ENCODE measurements at regions not wholly inside any gene's neighbourhood (a gene's known extent, or its start where the extent isn't known, plus 50 kb on each side); places are given as distances from the start of the nearest gene placed in this dataset.

DNA sequence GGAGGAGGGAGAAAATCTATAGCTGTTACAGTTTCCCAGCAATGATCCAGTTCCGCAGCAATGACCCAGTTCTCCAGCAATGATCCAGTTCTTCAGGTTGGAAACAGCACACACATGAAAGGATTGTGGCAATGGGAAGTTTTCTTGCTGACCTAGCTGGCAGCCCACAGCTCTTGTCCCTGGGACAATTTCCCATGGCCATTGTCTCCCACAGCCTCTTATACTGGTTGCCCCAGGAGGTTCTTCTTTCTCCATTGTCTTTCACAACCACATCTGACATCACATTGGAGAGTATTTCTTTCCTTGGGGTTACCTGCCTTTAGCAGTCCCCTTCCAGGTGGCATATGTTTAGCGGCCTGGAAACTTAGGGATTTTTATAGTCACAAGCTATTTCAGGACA, 209.8 kb upstream of the PLEKHG7 start:
- TF ChIP-seq, protein P1, sequence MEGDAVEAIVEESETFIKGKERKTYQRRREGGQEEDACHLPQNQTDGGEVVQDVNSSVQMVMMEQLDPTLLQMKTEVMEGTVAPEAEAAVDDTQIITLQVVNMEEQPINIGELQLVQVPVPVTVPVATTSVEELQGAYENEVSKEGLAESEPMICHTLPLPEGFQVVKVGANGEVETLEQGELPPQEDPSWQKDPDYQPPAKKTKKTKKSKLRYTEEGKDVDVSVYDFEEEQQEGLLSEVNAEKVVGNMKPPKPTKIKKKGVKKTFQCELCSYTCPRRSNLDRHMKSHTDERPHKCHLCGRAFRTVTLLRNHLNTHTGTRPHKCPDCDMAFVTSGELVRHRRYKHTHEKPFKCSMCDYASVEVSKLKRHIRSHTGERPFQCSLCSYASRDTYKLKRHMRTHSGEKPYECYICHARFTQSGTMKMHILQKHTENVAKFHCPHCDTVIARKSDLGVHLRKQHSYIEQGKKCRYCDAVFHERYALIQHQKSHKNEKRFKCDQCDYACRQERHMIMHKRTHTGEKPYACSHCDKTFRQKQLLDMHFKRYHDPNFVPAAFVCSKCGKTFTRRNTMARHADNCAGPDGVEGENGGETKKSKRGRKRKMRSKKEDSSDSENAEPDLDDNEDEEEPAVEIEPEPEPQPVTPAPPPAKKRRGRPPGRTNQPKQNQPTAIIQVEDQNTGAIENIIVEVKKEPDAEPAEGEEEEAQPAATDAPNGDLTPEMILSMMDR (IDR thresholded peaks at IDR 0.05; ENCODE audit: unreplicated experiment): no peak

DNA sequence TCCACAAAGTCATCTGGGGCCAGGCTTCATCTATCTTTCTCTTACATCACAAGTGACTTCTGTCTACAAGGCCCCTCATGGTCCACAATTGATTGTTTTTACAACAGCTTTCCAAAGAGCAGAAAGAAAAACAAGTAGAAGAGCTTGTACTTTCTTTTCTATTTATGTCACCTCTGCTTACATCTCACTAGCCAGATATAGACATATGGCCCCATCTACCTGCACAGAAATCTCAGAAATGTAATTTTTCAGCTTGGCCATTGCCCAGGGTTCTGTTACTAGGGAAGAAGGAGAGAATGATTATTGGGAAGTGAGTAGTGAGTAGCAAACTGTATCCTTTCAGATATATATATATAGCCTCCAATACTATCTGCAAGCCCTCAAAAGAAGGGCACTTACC, 210.5 kb upstream of the PLEKHG7 start:
- Mint-ChIP-seq H3K9me3 (ENCODE audit: unreplicated experiment) (no peaks in the 10 kb centered on the region), H3K4me1 (ENCODE audit: unreplicated experiment) (no peaks in the 10 kb centered on the region), H3K36me3 (ENCODE audit: low read depth, unreplicated experiment) (no peaks in the 10 kb centered on the region), H3K27me3 (ENCODE audit: unreplicated experiment) (no peaks in the 10 kb centered on the region), H3K4me3 (ENCODE audit: unreplicated experiment) (no peak overlapping the region), H3K27ac (ENCODE audit: unreplicated experiment) (no peak overlapping the region)
- no peak for DNase-seq (ENCODE audit: low spot score)
- TF ChIP-seq, protein P1 (IDR thresholded peaks at IDR 0.05; ENCODE audit: unreplicated experiment): no peak

More for the DNA sequence above, 209.8 kb upstream of the PLEKHG7 start:
- no peaks in the 10 kb centered on the region for H3K27me3 Mint-ChIP-seq (ENCODE audit: unreplicated experiment)
- H3K27ac Mint-ChIP-seq (ENCODE audit: unreplicated experiment): no peak overlapping the region
- no peaks in the 10 kb centered on the region for H3K4me1 Mint-ChIP-seq (ENCODE audit: unreplicated experiment)
- no peaks in the 10 kb centered on the region for H3K9me3 Mint-ChIP-seq (ENCODE audit: unreplicated experiment)
- H3K4me3 Mint-ChIP-seq (ENCODE audit: unreplicated experiment): no peak overlapping the region
- no peak for DNase-seq (ENCODE audit: low spot score)
- no peaks in the 10 kb centered on the region for H3K36me3 Mint-ChIP-seq (ENCODE audit: low read depth, unreplicated experiment)

DNA sequence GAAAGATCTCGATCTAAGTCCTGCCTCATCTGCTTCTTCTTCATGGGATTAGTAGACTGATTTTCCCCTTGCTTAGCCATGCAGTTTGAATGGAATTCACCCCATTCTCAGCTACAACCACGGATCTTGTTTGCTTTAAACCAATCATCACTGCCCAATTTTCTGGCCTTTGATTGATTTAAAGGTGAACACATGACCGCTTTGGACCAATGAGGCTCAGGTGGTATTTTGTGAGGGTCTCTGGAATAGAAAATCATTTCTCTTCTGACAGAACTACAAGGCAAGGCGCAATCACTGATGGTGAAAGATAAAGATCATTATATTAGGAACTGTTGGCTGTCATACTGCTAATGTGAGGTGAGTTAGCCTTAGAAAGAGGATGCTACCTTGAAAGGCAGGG, 213.0 kb upstream of the PLEKHG7 start:
- TF ChIP-seq, protein P1 (IDR thresholded peaks at IDR 0.05; ENCODE audit: unreplicated experiment): no peak
- no peak overlapping the region for H3K4me3 Mint-ChIP-seq (ENCODE audit: unreplicated experiment)
- no peak overlapping the region for H3K27ac Mint-ChIP-seq (ENCODE audit: unreplicated experiment)
- H3K9me3 Mint-ChIP-seq (ENCODE audit: unreplicated experiment): no peaks in the 10 kb centered on the region
- no peak for DNase-seq (ENCODE audit: low spot score)
- H3K27me3 Mint-ChIP-seq (ENCODE audit: unreplicated experiment): no peaks in the 10 kb centered on the region
- H3K4me1 Mint-ChIP-seq (ENCODE audit: unreplicated experiment): peaks cover 8% of the 10 kb centered on the region
- H3K36me3 Mint-ChIP-seq (ENCODE audit: low read depth, unreplicated experiment): no peaks in the 10 kb centered on the region

DNA sequence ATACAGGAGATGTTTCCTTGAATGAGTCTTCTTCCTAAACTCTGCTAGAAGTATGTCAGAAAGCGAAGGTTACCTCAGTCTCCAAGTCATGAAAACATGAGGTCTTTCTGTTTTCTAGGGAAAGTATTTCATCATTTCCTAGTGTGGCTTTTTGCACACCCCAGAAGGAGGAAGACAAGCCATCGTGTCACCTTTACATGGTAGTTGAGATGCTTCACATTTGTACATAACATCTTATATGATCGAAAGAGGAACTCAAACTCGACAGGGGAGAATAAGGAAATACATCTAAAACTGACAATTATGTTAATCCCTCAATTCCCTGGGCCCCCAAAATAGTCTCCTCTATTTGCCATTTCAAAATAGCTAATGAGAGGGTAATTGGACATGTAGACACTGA, 214.1 kb upstream of the PLEKHG7 start:
- no peak for DNase-seq (ENCODE audit: low spot score)
- Mint-ChIP-seq H3K9me3 (ENCODE audit: unreplicated experiment) (no peaks in the 10 kb centered on the region), H3K27ac (ENCODE audit: unreplicated experiment) (no peak overlapping the region), H3K4me3 (ENCODE audit: unreplicated experiment) (no peak overlapping the region), H3K27me3 (ENCODE audit: unreplicated experiment) (no peaks in the 10 kb centered on the region), H3K36me3 (ENCODE audit: low read depth, unreplicated experiment) (no peaks in the 10 kb centered on the region), H3K4me1 (ENCODE audit: unreplicated experiment) (peaks cover 8% of the 10 kb centered on the region)
- TF ChIP-seq, protein P1 (IDR thresholded peaks at IDR 0.05; ENCODE audit: unreplicated experiment): no peak

DNA sequence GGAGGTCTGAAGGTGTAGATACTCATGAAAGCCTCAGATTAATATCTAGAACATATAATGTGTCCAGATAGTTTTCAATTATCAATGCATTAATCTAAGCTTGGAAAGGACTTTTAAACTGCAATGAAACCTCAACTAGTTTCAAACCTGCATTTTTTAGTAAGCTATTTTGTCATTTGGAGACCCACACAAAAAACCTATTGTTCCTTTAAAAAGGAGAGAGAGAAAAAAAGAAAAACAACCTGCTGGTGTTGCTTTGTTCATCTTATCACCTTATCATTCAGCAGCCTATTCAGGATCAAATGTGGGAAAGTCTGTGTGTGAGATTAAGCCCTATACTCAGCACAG, 215.7 kb upstream of the PLEKHG7 start:
- Mint-ChIP-seq H3K4me3 (ENCODE audit: unreplicated experiment) (no peak overlapping the region), H3K27me3 (ENCODE audit: unreplicated experiment) (no peaks in the 10 kb centered on the region), H3K27ac (ENCODE audit: unreplicated experiment) (no peak overlapping the region), H3K9me3 (ENCODE audit: unreplicated experiment) (no peaks in the 10 kb centered on the region), H3K36me3 (ENCODE audit: low read depth, unreplicated experiment) (no peaks in the 10 kb centered on the region), H3K4me1 (ENCODE audit: unreplicated experiment) (peaks cover 8% of the 10 kb centered on the region)
- TF ChIP-seq, protein P1 (IDR thresholded peaks at IDR 0.05; ENCODE audit: unreplicated experiment): no peak
- no peak for DNase-seq (ENCODE audit: low spot score)
